ENCODE measurements at regions not wholly inside any gene's neighbourhood (a gene's known extent, or its start where the extent isn't known, plus 50 kb on each side); places are given as distances from the start of the nearest gene placed in this dataset.
"Not testable (repeated sequence)": the region's sequence is repeated elsewhere in the genome, so short reads cannot be mapped to it uniquely, and the experiment has no call there.

DNA sequence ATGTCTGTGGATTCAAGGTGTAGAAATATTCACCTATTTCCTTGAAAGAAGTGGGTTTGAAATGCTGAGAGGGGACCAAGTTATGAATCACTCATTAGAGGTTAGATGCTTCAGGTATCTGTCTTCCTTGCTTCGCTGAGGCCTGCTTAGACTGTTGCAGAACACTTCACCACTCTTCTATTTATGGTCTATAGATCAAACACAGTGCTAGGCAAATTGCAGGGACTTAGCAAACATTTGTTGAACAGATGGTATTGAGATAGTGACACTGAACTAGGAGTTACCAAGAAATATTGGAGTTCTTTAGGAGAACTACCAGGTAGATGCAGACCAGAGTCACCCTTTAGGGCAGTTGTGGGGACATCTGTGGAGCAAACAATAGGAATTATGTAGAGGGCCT is 123.8 kb downstream of the RFPL4B start:
- TF ChIP-seq, protein P1, sequence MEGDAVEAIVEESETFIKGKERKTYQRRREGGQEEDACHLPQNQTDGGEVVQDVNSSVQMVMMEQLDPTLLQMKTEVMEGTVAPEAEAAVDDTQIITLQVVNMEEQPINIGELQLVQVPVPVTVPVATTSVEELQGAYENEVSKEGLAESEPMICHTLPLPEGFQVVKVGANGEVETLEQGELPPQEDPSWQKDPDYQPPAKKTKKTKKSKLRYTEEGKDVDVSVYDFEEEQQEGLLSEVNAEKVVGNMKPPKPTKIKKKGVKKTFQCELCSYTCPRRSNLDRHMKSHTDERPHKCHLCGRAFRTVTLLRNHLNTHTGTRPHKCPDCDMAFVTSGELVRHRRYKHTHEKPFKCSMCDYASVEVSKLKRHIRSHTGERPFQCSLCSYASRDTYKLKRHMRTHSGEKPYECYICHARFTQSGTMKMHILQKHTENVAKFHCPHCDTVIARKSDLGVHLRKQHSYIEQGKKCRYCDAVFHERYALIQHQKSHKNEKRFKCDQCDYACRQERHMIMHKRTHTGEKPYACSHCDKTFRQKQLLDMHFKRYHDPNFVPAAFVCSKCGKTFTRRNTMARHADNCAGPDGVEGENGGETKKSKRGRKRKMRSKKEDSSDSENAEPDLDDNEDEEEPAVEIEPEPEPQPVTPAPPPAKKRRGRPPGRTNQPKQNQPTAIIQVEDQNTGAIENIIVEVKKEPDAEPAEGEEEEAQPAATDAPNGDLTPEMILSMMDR (IDR thresholded peaks at IDR 0.05; ENCODE audit: low read depth, low read length): no peak
- no peak overlapping the region for H3K4me3 ChIP-seq (ENCODE audit: low read depth, low read length)

DNA sequence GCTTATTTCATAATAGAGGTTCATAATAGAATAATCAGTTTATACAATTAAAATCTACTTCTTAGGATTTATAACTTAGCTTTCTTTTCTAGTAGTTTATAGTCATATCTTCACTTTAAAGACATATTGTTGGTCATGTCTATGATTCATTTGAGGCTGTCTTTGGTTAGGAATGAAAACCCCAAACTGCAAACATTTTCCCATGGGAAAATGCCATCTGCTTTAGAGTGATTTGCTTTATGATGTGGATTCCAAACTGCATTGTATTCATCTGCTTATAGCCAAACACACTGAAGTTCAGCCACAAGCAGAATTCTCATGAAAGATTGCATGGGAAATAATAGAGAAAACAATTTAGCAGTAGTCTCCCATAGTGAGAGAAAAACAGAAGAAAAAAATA is 128.0 kb downstream of the RFPL4B start:
- no peak overlapping the region for H3K4me3 ChIP-seq (ENCODE audit: low read depth, low read length)
- TF ChIP-seq, protein P1 (IDR thresholded peaks at IDR 0.05; ENCODE audit: low read depth, low read length): no peak

DNA sequence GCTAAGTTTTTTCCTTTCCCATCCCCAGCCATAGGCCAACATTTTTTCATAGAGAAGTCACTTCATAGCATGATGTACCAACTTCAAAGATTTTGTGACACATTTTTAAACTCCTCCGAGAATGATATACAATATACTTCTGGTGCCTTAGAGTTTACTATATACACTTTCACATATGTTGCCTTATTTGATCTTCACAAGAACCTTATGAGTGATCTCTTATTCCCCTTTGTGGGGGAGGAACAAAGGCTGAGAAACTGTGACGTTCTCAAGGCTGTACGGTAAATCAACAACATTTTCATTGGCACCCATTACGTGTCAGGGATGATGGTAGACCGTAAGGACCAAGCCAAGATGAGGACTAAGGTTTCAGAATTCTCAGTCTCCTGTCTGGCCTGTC is 130.0 kb downstream of the RFPL4B start:
- no peak overlapping the region for H3K4me3 ChIP-seq (ENCODE audit: low read depth, low read length)
- TF ChIP-seq, protein P1 (IDR thresholded peaks at IDR 0.05; ENCODE audit: low read depth, low read length): no peak

DNA sequence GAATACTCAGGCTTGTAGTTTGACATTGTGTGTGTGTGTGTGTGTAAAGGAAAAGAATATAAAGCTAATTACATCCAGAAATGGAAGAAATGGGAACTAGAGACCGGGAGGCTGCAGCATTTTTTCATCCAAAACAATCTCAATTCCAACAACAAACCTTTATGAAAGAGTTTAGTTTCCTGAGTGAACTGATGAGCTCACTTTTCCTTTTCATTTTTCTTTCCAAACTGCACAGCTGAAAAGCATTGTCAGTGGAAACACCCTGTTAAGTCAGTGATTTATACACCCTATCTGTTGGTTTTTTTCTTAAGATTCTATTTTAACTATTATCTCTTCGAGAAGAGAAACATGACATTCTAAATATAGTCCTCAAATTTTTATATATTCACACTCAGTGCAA is 130.9 kb downstream of the RFPL4B start:
- TF ChIP-seq, protein P1 (IDR thresholded peaks at IDR 0.05; ENCODE audit: low read depth, low read length): no peak
- no peak overlapping the region for H3K4me3 ChIP-seq (ENCODE audit: low read depth, low read length)

GRCh38 chr6:112479975-112480374 is 132.8 kb downstream of the RFPL4B start:
- H3K4me3 ChIP-seq (ENCODE audit: low read depth, low read length): not testable (repeated sequence)

GRCh38 chr6:112480553-112480952 is 133.4 kb downstream of the RFPL4B start:
- TF ChIP-seq, protein P1 (IDR thresholded peaks at IDR 0.05; ENCODE audit: low read depth, low read length): no peak
- H3K4me3 ChIP-seq (ENCODE audit: low read depth, low read length): no peak overlapping the region

GRCh38 chr6:112481211-112481610 is 134.1 kb downstream of the RFPL4B start:
- TF ChIP-seq, protein P1 (IDR thresholded peaks at IDR 0.05; ENCODE audit: low read depth, low read length): no peak
- no peak overlapping the region for H3K4me3 ChIP-seq (ENCODE audit: low read depth, low read length)

DNA sequence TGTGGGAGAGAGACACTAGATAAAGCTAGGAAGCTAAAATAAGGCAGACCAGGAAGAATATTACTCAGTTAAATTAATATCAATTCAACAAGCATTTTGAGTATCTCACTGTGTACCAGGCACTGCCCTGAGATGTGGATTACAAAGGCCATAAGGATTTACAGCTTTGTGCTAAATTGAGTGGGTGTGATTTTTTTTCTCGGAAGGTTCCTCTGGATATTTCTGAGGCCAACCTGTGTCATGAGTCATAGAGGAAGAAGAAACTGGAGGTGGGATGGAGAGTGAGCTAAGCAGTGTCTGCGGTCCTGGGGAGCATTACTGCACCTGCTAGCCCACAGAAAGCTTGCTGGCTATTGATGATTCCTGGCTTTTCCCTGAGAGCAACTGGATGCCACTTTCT is 135.2 kb downstream of the RFPL4B start:
- TF ChIP-seq, protein P1 (IDR thresholded peaks at IDR 0.05; ENCODE audit: low read depth, low read length): no peak

More for the DNA sequence above, 135.2 kb downstream of the RFPL4B start:
- no peak overlapping the region for H3K4me3 ChIP-seq (ENCODE audit: low read depth, low read length)
